GM13977 (cell line): ENCODE measurements at regions not wholly inside any gene's neighbourhood (a gene's known extent, or its start where the extent isn't known, plus 50 kb on each side); places are given as distances from the start of the nearest gene placed in this dataset.
"Not testable (repeated sequence)": the region's sequence is repeated elsewhere in the genome, so short reads cannot be mapped to it uniquely, and the experiment has no call there.

Experiments
- DNase-seq: peaks from one replicate; pipeline ENCODE4 v3.0.0; 2012; ENCODE audit warnings: low spot score
- CTCF ChIP-seq: IDR thresholded peaks from 2 replicates; pipeline ENCODE4 v1.5.1; 2012; ENCODE audit warnings: mild to moderate bottlenecking, control low read depth; ENCODE audit not compliant: insufficient read depth; ENCODE audit errors: extremely low read depth, missing control alignments
- in situ Hi-C: fragments of 300-500 bp; cut with MboI; formaldehyde crosslinking; loops from one replicate; pipeline ENCODE4 v1.12.0; 2022; ENCODE audit warnings: low sequenced_read_pairs, low pct_unique_long_range_greater_than_20kb, mixed read lengths, inconsistent platforms; ENCODE audit not compliant: unreplicated experiment

GRCh38 chr13:103497404-103497803, 431.2 kb upstream of the SLC10A2 start:
- no peak for TF ChIP-seq CTCF
- DNase-seq, result no peak
- in situ Hi-C loops, result no loop called here

GRCh38 chr13:103487841-103488240, 421.6 kb upstream of the SLC10A2 start:
- no peak for TF ChIP-seq CTCF
- in situ Hi-C loops, result no loop called here
- no peak for DNase-seq

GRCh38 chr13:103473081-103473480, 406.9 kb upstream of the SLC10A2 start:
- DNase-seq, result no peak
- in situ Hi-C loops, result no loop called here
- TF ChIP-seq CTCF, result no peak

GRCh38 chr13:103471896-103472295, 405.7 kb upstream of the SLC10A2 start:
- no peak for TF ChIP-seq CTCF
- DNase-seq, result no peak
- in situ Hi-C loops, result no loop called here

- TF ChIP-seq CTCF, result no peak
- DNase-seq, result no peak
- in situ Hi-C loops, result no loop called here
Measured at GRCh38 chr13:103469771-103470170, 403.6 kb upstream of the SLC10A2 start.

- DNase-seq, result no peak
- in situ Hi-C loops, result no loop called here
- TF ChIP-seq CTCF, result no peak
Measured at GRCh38 chr13:103466761-103467160, 400.5 kb upstream of the SLC10A2 start.

- in situ Hi-C loops, DNase-seq: not testable (repeated sequence)
Measured at GRCh38 chr13:103460246-103460645, 394.0 kb upstream of the SLC10A2 start.

- in situ Hi-C loops, DNase-seq: not testable (repeated sequence)
Measured at GRCh38 chr13:103457050-103457449, 390.8 kb upstream of the SLC10A2 start.
